ENCODE measurements at regions not wholly inside any gene's neighbourhood (a gene's known extent, or its start where the extent isn't known, plus 50 kb on each side); places are given as distances from the start of the nearest gene placed in this dataset.
"Not testable (repeated sequence)": the region's sequence is repeated elsewhere in the genome, so short reads cannot be mapped to it uniquely, and the experiment has no call there.

DNA sequence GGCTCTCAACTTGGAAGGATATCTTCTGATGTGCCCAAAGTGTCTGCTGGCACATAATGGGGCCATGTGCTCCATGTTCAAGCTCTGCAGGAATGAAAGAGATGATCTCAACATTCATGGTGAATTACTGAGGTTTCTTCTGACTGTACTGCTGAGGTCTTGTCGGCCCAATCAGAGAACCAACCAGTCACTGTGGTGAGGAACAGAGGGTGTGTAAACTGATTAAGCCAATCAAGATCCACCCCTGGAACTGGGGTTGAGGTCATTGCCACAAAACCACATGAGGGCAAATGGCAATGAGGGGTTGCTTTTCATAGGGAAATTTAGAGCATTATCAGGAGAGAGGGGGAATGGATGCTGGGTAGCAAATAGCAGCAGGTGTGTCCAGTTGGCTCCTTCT lies 152.3 kb upstream of the RAG2 start:
- TF ChIP-seq GATA1 (IDR thresholded peaks at IDR 0.05; ENCODE audit: low read depth, low read length): no peak
- TF ChIP-seq POLR2A (IDR thresholded peaks at IDR 0.05; ENCODE audit: low read length): no peak
- DNase-seq: no peak

DNA sequence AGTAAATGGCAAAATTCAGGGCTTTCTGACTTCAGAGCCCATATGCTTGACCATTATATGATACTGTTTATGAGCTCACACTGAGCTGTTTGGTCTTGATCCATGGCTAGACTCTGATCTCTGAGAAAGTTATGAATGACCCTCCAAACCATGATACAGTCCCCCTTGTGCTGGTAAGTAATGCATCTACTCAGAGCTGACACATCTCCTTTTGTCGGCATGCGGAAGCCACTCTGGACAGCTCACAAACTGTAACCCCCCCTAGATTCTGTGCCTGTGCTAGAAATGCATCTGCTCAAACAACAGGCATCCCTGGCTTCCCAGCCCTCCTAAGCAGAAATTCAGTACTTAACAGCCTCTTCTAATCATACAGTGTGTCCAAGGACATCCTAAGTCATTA lies 150.8 kb upstream of the RAG2 start:
- TF ChIP-seq GATA1 (IDR thresholded peaks at IDR 0.05; ENCODE audit: low read depth, low read length) (no peak), POLR2A (IDR thresholded peaks at IDR 0.05; ENCODE audit: low read length) (no peak)
- no peak for DNase-seq

DNA sequence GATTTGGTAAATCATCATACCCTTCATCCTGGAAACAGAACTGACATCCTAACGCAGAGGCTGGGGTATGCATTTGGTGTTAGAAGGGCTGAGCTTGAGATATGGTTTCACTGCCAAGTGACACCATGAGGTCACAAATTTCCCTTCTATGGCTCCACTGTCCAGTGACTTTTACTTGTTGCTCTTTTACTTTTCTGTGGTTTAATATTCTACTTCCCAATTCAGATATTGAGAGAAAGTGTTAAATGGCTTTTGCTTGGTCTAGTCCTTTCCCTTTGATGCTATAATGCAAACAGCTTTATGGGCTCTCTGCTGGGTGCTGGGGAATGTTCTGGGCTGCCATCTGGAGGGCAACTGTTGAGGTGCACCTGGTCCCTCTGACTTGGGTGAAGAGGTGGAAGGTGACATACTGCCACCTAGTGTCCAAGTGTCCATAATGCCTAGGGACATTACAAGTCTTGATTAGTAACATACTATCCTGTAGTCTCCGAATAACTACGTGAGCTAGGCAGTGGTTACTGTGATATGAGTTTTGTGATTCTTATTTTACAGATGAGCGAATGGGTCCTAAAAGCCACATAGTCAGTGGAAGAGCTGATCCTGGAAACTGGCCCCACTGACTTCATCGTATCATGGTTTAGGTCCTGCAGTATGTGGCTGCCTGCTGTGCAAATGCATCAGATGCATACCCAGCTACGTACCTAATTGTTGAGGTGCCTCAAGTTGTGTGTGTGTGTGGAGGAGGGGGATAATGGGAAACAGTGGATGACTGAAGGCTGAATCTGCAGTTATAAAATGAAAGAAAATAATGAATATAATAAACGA lies 149.1 kb upstream of the RAG2 start:
- TF ChIP-seq POLR2A (IDR thresholded peaks at IDR 0.05; ENCODE audit: low read length) (no peak), GATA1 (IDR thresholded peaks at IDR 0.05; ENCODE audit: low read depth, low read length) (no peak)
- peak; percentile 88 to 93 for DNase-seq

DNA sequence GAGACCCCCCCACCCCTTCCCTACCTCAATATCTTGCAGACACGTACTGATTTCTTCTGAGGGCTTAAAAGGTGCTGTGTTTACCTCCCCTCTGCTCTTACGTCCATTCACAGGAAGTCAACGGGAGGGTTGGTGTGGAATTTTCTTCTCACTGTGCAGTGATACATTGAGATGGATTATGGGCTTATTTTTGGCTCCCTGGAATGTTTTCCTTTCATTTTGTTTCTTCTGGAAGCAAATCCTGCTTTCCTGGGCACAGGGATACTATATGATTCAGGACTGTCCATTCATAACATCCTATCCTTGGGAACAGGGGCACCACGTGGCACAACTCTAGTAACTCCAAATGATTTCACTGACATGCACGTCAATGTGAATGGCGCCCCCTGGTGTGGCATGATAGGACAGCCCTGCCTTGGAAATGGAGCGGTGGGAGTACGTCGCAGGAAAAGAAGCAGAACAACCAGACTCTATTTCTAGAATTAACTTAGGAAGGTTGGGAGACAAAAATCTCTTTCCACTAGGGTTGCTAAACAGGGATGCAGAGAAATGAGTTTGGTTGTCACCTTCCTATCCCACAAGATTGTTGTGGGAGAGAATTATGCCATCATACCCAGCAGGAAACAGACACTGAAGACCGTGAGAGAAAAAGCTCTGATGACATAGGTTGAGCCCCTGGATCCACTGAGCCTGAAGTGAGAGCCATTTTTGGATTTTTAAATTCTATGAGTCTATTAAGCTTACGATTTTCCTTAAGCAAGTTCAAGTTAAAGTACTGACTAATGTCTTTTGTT lies 146.5 kb upstream of the RAG2 start:
- TF ChIP-seq GATA1 (IDR thresholded peaks at IDR 0.05; ENCODE audit: low read depth, low read length) (no peak), POLR2A (IDR thresholded peaks at IDR 0.05; ENCODE audit: low read length) (no peak)
- peak; percentile 60 to 75 for DNase-seq

DNA sequence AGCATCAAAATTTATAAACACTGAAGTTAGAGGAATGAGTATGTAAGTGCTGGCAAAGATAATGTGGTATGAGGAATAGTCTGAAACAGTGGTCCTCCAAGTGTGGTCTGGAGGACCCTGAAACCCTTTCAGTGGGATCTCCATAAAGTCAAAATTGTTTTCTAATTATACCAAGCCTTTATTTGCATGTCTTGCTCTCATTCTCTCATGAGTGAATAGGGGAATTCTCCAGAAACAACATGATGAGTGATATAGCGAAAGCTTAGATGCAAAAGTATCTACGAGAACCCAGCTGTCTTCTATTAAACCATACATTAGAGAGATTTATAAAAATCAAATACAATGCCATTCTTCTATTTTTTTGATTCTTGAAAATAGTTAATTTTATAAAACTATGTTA lies 145.0 kb upstream of the RAG2 start:
- no peak for DNase-seq
- no peak for TF ChIP-seq GATA1 (IDR thresholded peaks at IDR 0.05; ENCODE audit: low read depth, low read length)
- no peak for TF ChIP-seq POLR2A (IDR thresholded peaks at IDR 0.05; ENCODE audit: low read length)

DNA sequence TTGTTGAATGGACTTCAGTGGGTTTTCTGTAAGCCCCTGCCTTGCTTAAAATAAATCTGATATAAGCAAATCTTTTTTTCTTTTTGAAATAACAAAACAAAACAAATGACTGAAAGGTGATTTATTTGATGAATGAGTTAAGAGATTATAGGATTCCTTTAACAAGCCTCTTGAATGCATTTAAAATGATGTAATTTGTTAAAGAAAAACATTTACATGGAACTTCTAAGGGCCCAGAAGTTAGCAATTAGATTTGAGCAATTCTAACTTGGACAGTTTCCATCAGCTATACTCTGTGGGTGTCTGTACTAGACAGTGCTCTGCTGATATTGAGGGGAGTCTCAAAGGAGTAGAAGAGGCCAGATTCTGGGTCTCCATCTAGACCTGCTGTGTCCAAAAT lies 143.5 kb upstream of the RAG2 start:
- no peak for TF ChIP-seq GATA1 (IDR thresholded peaks at IDR 0.05; ENCODE audit: low read depth, low read length)
- TF ChIP-seq POLR2A (IDR thresholded peaks at IDR 0.05; ENCODE audit: low read length): no peak
- DNase-seq: no peak

DNA sequence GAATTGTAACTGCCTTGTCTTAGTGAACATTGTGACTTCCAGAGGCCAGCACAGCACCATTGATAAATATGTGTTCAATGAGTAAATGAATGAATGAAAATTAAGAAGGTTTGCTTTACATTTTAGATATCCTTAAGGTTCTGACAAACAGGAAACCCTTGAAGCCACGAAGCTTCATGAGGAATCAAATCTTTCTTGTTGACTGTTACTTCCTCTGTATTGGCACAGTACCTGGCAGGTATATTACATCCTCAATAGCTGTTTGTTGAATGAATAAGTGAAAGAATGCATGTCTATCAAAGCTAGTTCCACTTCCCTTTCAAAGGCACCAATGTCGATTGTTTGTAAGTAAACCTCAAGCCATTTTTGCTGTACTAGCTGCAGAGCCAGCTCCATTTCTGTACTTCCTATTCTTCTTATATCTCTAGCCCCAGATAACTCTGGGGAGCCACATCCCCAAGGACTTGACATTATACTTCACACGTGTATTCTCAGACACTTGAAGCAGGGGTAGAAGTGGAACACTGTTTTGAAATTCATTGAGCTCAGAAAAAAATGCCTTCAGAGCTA lies 140.3 kb upstream of the RAG2 start:
- TF ChIP-seq GATA1 (IDR thresholded peaks at IDR 0.05; ENCODE audit: low read depth, low read length) (no peak), POLR2A (IDR thresholded peaks at IDR 0.05; ENCODE audit: low read length) (no peak)

DNA sequence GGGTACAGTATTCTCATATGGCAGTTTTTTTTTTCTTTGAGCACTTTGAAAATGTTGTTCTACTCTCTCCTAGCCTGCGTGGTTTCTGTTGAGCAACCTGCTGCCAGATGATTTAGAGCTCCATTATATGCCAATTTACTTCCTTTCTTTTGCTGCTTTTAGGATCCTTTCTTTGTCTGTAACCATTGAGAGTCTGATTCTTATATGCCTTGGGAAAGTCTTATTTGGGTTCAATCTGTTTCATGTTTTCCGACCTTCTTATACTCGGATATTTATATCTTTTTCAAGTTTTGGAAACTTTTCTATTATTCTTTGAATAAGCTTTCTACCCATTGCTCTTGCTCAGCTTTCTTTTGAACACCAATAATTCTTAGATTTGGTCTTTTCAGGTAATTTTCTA lies 138.1 kb upstream of the RAG2 start:
- no peak for DNase-seq
- no peak for TF ChIP-seq POLR2A (IDR thresholded peaks at IDR 0.05; ENCODE audit: low read length)
- TF ChIP-seq GATA1 (IDR thresholded peaks at IDR 0.05; ENCODE audit: low read depth, low read length): no peak

More for the DNA sequence above, 140.3 kb upstream of the RAG2 start:
- no peak for DNase-seq

DNA sequence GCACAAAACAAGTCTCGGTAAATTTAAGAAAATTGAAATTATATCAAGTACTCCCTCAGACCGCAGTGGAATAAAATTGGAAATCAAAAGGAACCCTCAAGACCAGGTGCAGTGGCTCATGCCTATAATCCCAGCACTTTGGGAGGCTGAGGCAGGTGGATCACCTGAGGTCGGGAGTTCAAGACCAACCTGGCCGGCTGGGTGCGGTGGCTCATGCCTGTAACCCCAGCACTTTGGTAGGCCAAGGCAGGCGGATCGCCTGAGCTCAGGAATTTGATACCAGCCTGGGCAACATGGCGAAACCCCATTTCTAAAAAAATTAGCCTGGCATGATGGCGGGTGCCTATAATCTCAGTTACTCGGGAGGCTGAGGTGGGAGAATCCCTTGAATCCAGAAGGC lies 135.7 kb upstream of the RAG2 start:
- not testable (repeated sequence) for DNase-seq

DNA sequence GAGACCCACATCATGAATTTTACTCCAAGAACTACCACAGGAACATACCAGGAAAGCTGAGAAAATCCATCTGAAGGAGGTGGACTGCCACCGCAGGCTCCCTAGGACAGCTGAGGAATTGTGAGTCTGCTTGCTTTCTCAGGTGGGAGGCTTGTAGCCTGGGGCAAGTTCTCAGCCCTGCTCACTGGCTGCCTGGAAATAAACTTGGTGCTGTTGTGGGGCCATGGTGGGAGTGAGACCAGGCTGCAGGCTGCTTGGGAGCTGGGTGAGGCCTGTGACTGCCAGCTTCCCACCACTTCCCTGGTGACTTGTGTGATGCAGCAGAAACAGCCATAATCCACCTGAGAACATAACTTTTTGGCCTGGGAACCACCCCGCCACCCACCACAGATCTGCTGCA lies 132.7 kb upstream of the RAG2 start:
- TF ChIP-seq GATA1 (IDR thresholded peaks at IDR 0.05; ENCODE audit: low read depth, low read length) (no peak), POLR2A (IDR thresholded peaks at IDR 0.05; ENCODE audit: low read length) (no peak)
- no peak for DNase-seq

DNA sequence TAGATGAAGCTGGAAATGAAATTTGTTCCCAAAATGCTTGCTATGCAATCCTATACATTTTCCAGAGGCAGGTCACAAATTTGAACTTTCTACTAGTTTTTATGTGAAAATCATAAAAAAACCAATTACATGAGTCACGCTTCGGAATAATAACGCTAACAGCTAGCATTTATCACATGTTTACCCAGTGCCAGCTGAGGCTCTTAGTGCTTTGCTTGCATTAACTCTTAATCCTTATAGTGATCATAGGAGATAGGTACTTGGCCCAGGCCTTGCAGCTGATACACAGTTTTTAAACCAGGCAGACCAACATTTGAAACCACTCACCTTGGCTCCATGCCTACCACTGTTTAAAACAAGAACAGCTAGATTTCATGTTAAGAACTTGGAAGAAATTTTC lies 131.8 kb upstream of the RAG2 start:
- DNase-seq: no peak
- TF ChIP-seq GATA1 (IDR thresholded peaks at IDR 0.05; ENCODE audit: low read depth, low read length) (no peak), POLR2A (IDR thresholded peaks at IDR 0.05; ENCODE audit: low read length) (no peak)

DNA sequence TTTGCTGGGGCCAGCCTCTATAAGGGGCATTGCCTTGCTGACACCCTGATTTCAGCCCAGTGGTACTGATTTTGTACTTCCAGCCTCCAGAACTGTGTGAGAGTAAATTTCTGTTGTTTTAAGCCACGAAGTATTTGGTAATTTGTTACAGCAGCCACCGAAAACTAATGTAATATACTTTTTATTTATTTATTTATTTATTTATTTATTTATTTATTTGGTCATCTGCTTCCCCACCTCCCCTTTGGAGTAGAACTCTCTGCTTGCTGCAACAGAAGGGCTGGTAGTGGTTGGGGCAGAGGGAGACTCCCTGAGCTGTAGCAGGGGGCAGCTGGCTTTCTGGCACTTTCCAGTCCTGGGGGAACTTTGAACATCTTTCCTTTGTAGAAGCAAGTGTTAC lies 128.4 kb upstream of the RAG2 start:
- no peak for DNase-seq
- TF ChIP-seq GATA1 (IDR thresholded peaks at IDR 0.05; ENCODE audit: low read depth, low read length) (no peak), POLR2A (IDR thresholded peaks at IDR 0.05; ENCODE audit: low read length) (no peak)

DNA sequence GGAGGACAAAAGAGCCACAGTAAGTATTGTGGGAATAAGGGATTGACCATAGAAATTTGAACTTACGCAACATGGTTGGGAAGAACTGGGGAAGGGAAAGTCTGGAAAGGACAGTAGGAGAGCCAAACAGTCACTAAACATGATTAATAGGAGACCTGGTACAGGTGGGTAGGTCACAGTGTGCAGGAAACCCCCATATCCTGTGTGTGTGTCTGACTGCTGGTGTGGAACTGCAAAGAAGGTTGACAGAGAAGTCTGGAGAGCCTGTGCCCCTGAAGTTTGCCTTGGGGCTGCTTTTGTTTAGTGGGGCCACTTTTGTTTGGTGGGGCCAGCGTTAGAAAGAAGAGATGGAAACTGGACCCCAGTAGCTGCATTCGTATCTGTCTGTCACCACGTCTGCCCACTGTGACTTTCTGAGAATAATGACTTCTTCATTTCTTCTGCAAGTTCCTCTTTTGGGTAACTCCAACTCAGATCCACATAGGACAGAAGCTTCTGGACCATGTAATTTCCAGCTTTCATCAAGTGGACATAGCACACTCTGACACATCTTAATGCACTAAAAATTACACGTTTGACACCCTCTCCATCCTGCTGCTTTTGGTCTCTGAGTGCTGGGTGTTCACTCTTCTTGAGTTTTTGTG lies 126.8 kb upstream of the RAG2 start:
- TF ChIP-seq POLR2A (IDR thresholded peaks at IDR 0.05; ENCODE audit: low read length) (no peak), GATA1 (IDR thresholded peaks at IDR 0.05; ENCODE audit: low read depth, low read length) (no peak)

DNA sequence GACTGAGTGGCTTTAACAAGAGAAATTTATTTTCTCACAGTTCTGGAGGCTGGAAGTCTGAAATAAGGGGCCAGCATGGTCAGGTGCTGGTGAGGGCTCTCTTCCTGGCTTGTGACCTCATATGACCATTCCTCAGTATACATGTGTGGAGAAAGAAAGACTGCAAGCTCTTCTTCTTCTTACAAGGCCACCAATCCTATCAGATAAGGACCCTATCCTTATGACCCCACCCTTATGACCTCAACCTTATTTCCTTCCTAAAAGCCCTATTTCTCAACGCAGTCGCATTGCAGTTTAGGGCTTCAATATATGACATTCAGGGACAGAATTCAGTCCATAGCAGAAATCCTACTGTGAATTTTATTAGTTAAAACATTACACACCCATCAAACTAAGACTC lies 124.4 kb upstream of the RAG2 start:
- TF ChIP-seq POLR2A (IDR thresholded peaks at IDR 0.05; ENCODE audit: low read length) (no peak), GATA1 (IDR thresholded peaks at IDR 0.05; ENCODE audit: low read depth, low read length) (no peak)
- peak in 1 of 2 experiments; percentile 1 for DNase-seq

More for the DNA sequence above, 126.8 kb upstream of the RAG2 start:
- DNase-seq: no peak
